A549 (cell line): ENCODE measurements at regions not wholly inside any gene's neighbourhood (a gene's known extent, or its start where the extent isn't known, plus 50 kb on each side); places are given as distances from the start of the nearest gene placed in this dataset.

Experiments
- CBX2 ChIP-seq: fragments of 200-600 bp; sonication (generic); IDR thresholded peaks from 2 replicates; pipeline ENCODE4 v1.6.1; 2016; ENCODE audit warnings: low read depth, mild to moderate bottlenecking, borderline replicate concordance
- EP300 ChIP-seq, 2 experiments: fragments of >200 bp; sonication (Bioruptor Twin); formaldehyde crosslinking; IDR thresholded peaks; 2 replicates in 1 of 2; 3 replicates in 1 of 2; pipeline ENCODE4 v1.6.1; 2016 to 2017
- ESRRA ChIP-seq: fragments of 150-350 bp; IDR thresholded peaks from 2 replicates; pipeline ENCODE4 v1.6.1; 2014; ENCODE audit warnings: mild to moderate bottlenecking, low read length, borderline replicate concordance
- KDM1A ChIP-seq: fragments of 200-600 bp; sonication (generic); IDR thresholded peaks from 2 replicates; pipeline ENCODE4 v1.6.1; 2016; ENCODE audit warnings: low read depth, mild to moderate bottlenecking
- MAZ ChIP-seq: fragments of 150-350 bp; IDR thresholded peaks from 2 replicates; pipeline ENCODE4 v1.6.1; 2014; ENCODE audit warnings: antibody characterized with exemption, low read depth, low read length, borderline replicate concordance
- POLR2A ChIP-seq: IDR thresholded peaks from 2 replicates; pipeline ENCODE4 v1.6.1; 2012; ENCODE audit warnings: mild to moderate bottlenecking, low read length
- POLR2AphosphoS2 ChIP-seq: conservative IDR thresholded peaks from 2 replicates; pipeline ENCODE4 v1.6.1; 2012; ENCODE audit warnings: low read length, improper control_type of control experiment, inconsistent platforms
- RAD21 ChIP-seq, 2 experiments: fragments of >200 bp in 1 of 2; sonication (Bioruptor Twin) in 1 of 2; formaldehyde crosslinking in 1 of 2; IDR thresholded peaks in 1 of 2; conservative IDR thresholded peaks in 1 of 2; 2 replicates in 1 of 2; 3 replicates in 1 of 2; pipeline ENCODE4 v1.6.1; 2012 to 2018; ENCODE audit warnings: inconsistent platforms in 1 of 2
- RNF2 ChIP-seq: fragments of 200-600 bp; sonication (generic); IDR thresholded peaks from 2 replicates; pipeline ENCODE4 v1.6.1; 2016; ENCODE audit warnings: low read depth, mild to moderate bottlenecking, antibody characterized with exemption, moderate library complexity, borderline replicate concordance
- SMC3 ChIP-seq: fragments of >200 bp; sonication (Bioruptor Twin); formaldehyde crosslinking; IDR thresholded peaks from 3 replicates; pipeline ENCODE4 v1.6.1; 2018; ENCODE audit warnings: inconsistent platforms
- TF ChIP-seq, protein P1 (sequence below): fragments of >200 bp; sonication (Bioruptor Twin); formaldehyde crosslinking; IDR thresholded peaks from 3 replicates; pipeline ENCODE4 v1.5.1; 2016
- TF ChIP-seq, protein P2 (sequence below): IDR thresholded peaks from 2 replicates; pipeline ENCODE4 v1.6.1; 2012

DNA sequence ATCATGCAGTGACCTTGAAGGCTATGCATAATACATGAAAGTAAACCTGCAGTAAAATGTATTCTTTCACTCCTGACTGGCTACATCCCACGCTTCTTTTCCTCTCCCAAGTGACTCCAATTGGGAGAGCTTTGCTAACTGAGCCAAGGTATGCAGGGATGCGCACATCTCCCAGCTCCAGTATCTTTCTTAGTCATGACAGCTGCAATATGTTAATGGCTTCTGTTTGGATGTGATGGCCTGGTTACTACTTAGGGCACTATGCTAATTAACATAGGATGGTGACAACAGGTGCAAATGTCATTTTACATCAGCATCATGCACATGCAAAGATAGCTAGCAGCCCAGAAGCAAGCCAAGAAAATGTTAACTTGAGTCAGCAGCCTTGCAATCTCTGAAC lies 134.7 kb downstream of the POU4F1 start:
- TF ChIP-seq, protein P1, sequence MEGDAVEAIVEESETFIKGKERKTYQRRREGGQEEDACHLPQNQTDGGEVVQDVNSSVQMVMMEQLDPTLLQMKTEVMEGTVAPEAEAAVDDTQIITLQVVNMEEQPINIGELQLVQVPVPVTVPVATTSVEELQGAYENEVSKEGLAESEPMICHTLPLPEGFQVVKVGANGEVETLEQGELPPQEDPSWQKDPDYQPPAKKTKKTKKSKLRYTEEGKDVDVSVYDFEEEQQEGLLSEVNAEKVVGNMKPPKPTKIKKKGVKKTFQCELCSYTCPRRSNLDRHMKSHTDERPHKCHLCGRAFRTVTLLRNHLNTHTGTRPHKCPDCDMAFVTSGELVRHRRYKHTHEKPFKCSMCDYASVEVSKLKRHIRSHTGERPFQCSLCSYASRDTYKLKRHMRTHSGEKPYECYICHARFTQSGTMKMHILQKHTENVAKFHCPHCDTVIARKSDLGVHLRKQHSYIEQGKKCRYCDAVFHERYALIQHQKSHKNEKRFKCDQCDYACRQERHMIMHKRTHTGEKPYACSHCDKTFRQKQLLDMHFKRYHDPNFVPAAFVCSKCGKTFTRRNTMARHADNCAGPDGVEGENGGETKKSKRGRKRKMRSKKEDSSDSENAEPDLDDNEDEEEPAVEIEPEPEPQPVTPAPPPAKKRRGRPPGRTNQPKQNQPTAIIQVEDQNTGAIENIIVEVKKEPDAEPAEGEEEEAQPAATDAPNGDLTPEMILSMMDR: no peak
- TF ChIP-seq POLR2AphosphoS2: no peak
- TF ChIP-seq, protein P2, sequence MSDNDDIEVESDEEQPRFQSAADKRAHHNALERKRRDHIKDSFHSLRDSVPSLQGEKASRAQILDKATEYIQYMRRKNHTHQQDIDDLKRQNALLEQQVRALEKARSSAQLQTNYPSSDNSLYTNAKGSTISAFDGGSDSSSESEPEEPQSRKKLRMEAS: no peak
- TF ChIP-seq CBX2: no peak
- TF ChIP-seq KDM1A: no peak
- no peak for TF ChIP-seq EP300 (IDR thresholded peaks at IDR 0.05)
- TF ChIP-seq RNF2: no peak
- TF ChIP-seq ESRRA: no peak
- no peak for TF ChIP-seq POLR2A
- no peak for TF ChIP-seq MAZ
- no peak for TF ChIP-seq RAD21 (conservative IDR thresholded peaks at IDR 0.05 in 1 of 2, IDR thresholded peaks at IDR 0.05 in 1 of 2)
- TF ChIP-seq SMC3: no peak
